ENCODE measurements at regions not wholly inside any gene's neighbourhood (a gene's known extent, or its start where the extent isn't known, plus 50 kb on each side); places are given as distances from the start of the nearest gene placed in this dataset.

- Histone ChIP-seq H3K9me3 (ENCODE audit: control insufficient read depth, insufficient read depth, low read length) (peaks cover 42% of the 10 kb centered on the region), H2AFZ (replicated peaks; ENCODE audit: low read length, poor library complexity) (peak overlapping the region; percentile 43), H2AK9ac (replicated peaks; ENCODE audit: low read depth, low read length, poor library complexity) (no peak overlapping the region), H3K4me2 (ENCODE audit: low read depth, low read length) (no peak overlapping the region), H3K9me1 (ENCODE audit: insufficient read depth, low read length) (no peaks in the 10 kb centered on the region), H3K18ac (ENCODE audit: low read depth, low read length) (no peak overlapping the region), H3K27ac (ENCODE audit: insufficient read depth, low read length) (no peak overlapping the region), H4K8ac (ENCODE audit: low read depth in 2 of 2, low read length in 2 of 2) (no peak overlapping the region), H3K27me3 (ENCODE audit: control insufficient read depth, insufficient read depth, low read length) (no peaks in the 10 kb centered on the region), H3K14ac (replicated peaks; ENCODE audit: low read depth, low read length) (no peak overlapping the region), H3K79me1 (ENCODE audit: low read depth in 1 of 2, low read length in 2 of 2) (no peaks in the 10 kb centered on the region), H2BK5ac (ENCODE audit: low read depth, low read length, poor library complexity, severe bottlenecking) (no peak overlapping the region), H2BK120ac (ENCODE audit: low read depth, low read length) (no peak overlapping the region), H3K36me3 (ENCODE audit: control insufficient read depth, insufficient read depth, low read length) (no peaks in the 10 kb centered on the region), H3K23ac (ENCODE audit: low read depth, low read length) (no peak overlapping the region), H2BK20ac (ENCODE audit: low read depth, low read length) (no peak overlapping the region), H2BK15ac (ENCODE audit: low read depth, low read length) (no peak overlapping the region), H4K91ac (ENCODE audit: insufficient read depth, low read depth, low read length) (no peak overlapping the region), H3K4me1 (ENCODE audit: control insufficient read depth, insufficient read depth, low read length) (no peaks in the 10 kb centered on the region), H3K9ac (ENCODE audit: low read depth, low read length) (no peak overlapping the region), H4K5ac (ENCODE audit: low read depth, low read length) (no peak overlapping the region), H3K4me3 (ENCODE audit: insufficient read depth, low read depth, low read length) (no peak overlapping the region), H3K4ac (ENCODE audit: low read depth, low read length) (no peak overlapping the region), H4K20me1 (ENCODE audit: insufficient read depth, low read length) (no peaks in the 10 kb centered on the region), H3K56ac (ENCODE audit: extremely low read depth, insufficient read depth, low read length) (no peak overlapping the region), H2AK5ac (ENCODE audit: low read depth, low read length) (no peak overlapping the region)
- TF ChIP-seq RCOR1 (IDR thresholded peaks at IDR 0.05; ENCODE audit: insufficient replicate concordance, low read length) (no peak), FOS (IDR thresholded peaks at IDR 0.05; ENCODE audit: low read depth, low read length) (no peak), POLR2A (IDR thresholded peaks at IDR 0.05; ENCODE audit: low read depth, low read length) (no peak)
- no peak for DNase-seq
- ChIA-PET CTCF (no interaction called here), POLR2A (ENCODE audit: unreplicated experiment) (no interaction called here)
- no peak for ATAC-seq (ENCODE audit: low read depth)
- dilution Hi-C loops (cut with HindIII; ENCODE audit: low sequenced_read_pairs, unreplicated experiment) (no loop called here), in situ Hi-C loops (cut with MboI; ENCODE audit: low sequenced_read_pairs) (no loop called here), intact Hi-C loops (cut with micrococcal nuclease) (no loop called here)
- 71% methylated on average over 10 of the region's 20 CpGs; no CpG with 5 or more reads in 1 of the 2 experiments for WGBS, 2 experiments (ENCODE audit: extremely low coverage in 2 of 2, insufficient read length in 1 of 2)
- no TSS peak for BruUV-seq (replicated peaks)
Measured at GRCh38 chr9:135275571-135276289, 188.3 kb downstream of the OLFM1 start.

Measured in IMR-90 (cell line).